GM08714 (cell line): ENCODE measurements at regions not wholly inside any gene's neighbourhood (a gene's known extent, or its start where the extent isn't known, plus 50 kb on each side); places are given as distances from the start of the nearest gene placed in this dataset.

ENCODE experiments used
- H3K4me3 ChIP-seq: fragments of 200-500 bp; sonication (Bioruptor generic); 2 replicates; pipeline ENCODE4 v1.5.1; 2014; ENCODE audit warnings: mild to moderate bottlenecking, low read length, inconsistent platforms
- ZNF274 ChIP-seq: IDR thresholded peaks from 2 replicates; pipeline ENCODE4 v1.6.1; 2012; ENCODE audit warnings: mild to moderate bottlenecking, low read depth, low read length

GRCh38 chr15:98174841-98175240 is 214.3 kb downstream of the ARRDC4 start:
- H3K4me3 ChIP-seq = no peak overlapping the region
- TF ChIP-seq ZNF274 = no peak

- H3K4me3 ChIP-seq = no peak overlapping the region
- no peak for TF ChIP-seq ZNF274
These were observed 217.6 kb downstream of the ARRDC4 start for GRCh38 chr15:98177966-98178592.

GRCh38 chr15:98178861-98179260 is 218.4 kb downstream of the ARRDC4 start:
- no peak for TF ChIP-seq ZNF274
- H3K4me3 ChIP-seq = no peak overlapping the region

- H3K4me3 ChIP-seq = no peak overlapping the region
These were observed 227.0 kb downstream of the ARRDC4 start for GRCh38 chr15:98187549-98187948.

GRCh38 chr15:98190914-98191313 is 230.4 kb downstream of the ARRDC4 start:
- no peak for TF ChIP-seq ZNF274
- H3K4me3 ChIP-seq = no peak overlapping the region

More at GRCh38 chr15:98187549-98187948, 227.0 kb downstream of the ARRDC4 start:
- no peak for TF ChIP-seq ZNF274

GRCh38 chr15:98195796-98196195 is 235.3 kb downstream of the ARRDC4 start:
- TF ChIP-seq ZNF274 = no peak
- no peak overlapping the region for H3K4me3 ChIP-seq

GRCh38 chr15:98196371-98196770 is 235.9 kb downstream of the ARRDC4 start:
- no peak overlapping the region for H3K4me3 ChIP-seq
- no peak for TF ChIP-seq ZNF274

GRCh38 chr15:98202256-98202655 is 241.8 kb downstream of the ARRDC4 start:
- TF ChIP-seq ZNF274 = no peak
- no peak overlapping the region for H3K4me3 ChIP-seq

- TF ChIP-seq ZNF274 = no peak
- H3K4me3 ChIP-seq = no peak overlapping the region
These were observed 243.6 kb downstream of the ARRDC4 start for GRCh38 chr15:98203872-98204660.

GRCh38 chr15:98207928-98208327 is 247.4 kb downstream of the ARRDC4 start:
- TF ChIP-seq ZNF274 = no peak
- H3K4me3 ChIP-seq = no peak overlapping the region

GRCh38 chr15:98213346-98213979 is 253.0 kb downstream of the ARRDC4 start:
- H3K4me3 ChIP-seq = no peak overlapping the region
- no peak for TF ChIP-seq ZNF274

GRCh38 chr15:98216166-98216565 is 255.7 kb downstream of the ARRDC4 start:
- no peak for TF ChIP-seq ZNF274
- H3K4me3 ChIP-seq = no peak overlapping the region

- H3K4me3 ChIP-seq = no peak overlapping the region
- no peak for TF ChIP-seq ZNF274
These were observed 256.9 kb downstream of the ARRDC4 start for GRCh38 chr15:98217356-98217755.

- TF ChIP-seq ZNF274 = no peak
- H3K4me3 ChIP-seq = no peak overlapping the region
These were observed 260.6 kb downstream of the ARRDC4 start for GRCh38 chr15:98221144-98221543.

GRCh38 chr15:98221577-98221976 is 261.1 kb downstream of the ARRDC4 start:
- no peak overlapping the region for H3K4me3 ChIP-seq
- no peak for TF ChIP-seq ZNF274
